ENCODE measurements at regions not wholly inside any gene's neighbourhood (a gene's known extent, or its start where the extent isn't known, plus 50 kb on each side); places are given as distances from the start of the nearest gene placed in this dataset.

GRCh38 chr21:29481081-29481480 is 182.4 kb downstream of the BACH1 start:
- no peak overlapping the region for H3K4me3 ChIP-seq (ENCODE audit: insufficient read depth, low read depth, low read length)
- peak overlapping the region; percentile 91 for H2BK20ac ChIP-seq (ENCODE audit: low read depth, low read length)
- DNase-seq: no peak
- in situ Hi-C loops (cut with MboI; ENCODE audit: low sequenced_read_pairs): no loop called here
- peak overlapping the region; percentile 91 for H2BK120ac ChIP-seq (ENCODE audit: low read depth, low read length)
- peak overlapping the region; percentile 85 for H3K18ac ChIP-seq (ENCODE audit: low read depth, low read length)
- H3K4ac ChIP-seq (ENCODE audit: low read depth, low read length): peak overlapping the region; percentile 81
- TF ChIP-seq ELK1 (IDR thresholded peaks at IDR 0.05; ENCODE audit: borderline replicate concordance, low read depth, low read length) (no peak), RFX5 (IDR thresholded peaks at IDR 0.05; ENCODE audit: low read depth, low read length) (no peak), CEBPB (IDR thresholded peaks at IDR 0.05; ENCODE audit: low read depth, low read length) (no peak), MXI1 (IDR thresholded peaks at IDR 0.05; ENCODE audit: borderline replicate concordance, low read depth, low read length) (no peak), NFE2L2 (IDR thresholded peaks at IDR 0.05; ENCODE audit: low read depth, low read length) (no peak), FOS (IDR thresholded peaks at IDR 0.05; ENCODE audit: low read depth, low read length) (no peak), CTCF (conservative IDR thresholded peaks at IDR 0.05; ENCODE audit: low read depth, low read length) (no peak), MAFK (IDR thresholded peaks at IDR 0.05; ENCODE audit: low read depth, low read length) (no peak), SMC3 (IDR thresholded peaks at IDR 0.05; ENCODE audit: low read depth, low read length) (no peak), POLR2A (IDR thresholded peaks at IDR 0.05; ENCODE audit: low read depth, low read length) (no peak), USF2 (IDR thresholded peaks at IDR 0.05; ENCODE audit: low read depth, low read length) (no peak), MAZ (IDR thresholded peaks at IDR 0.05; ENCODE audit: borderline replicate concordance, low read depth, low read length) (no peak), RCOR1 (IDR thresholded peaks at IDR 0.05; ENCODE audit: insufficient replicate concordance, low read length) (no peak), BHLHE40 (IDR thresholded peaks at IDR 0.05; ENCODE audit: low read depth, low read length) (no peak), RAD21 (IDR thresholded peaks at IDR 0.05; ENCODE audit: low read length) (no peak)
- intact Hi-C loops (cut with micrococcal nuclease): loop anchor here (2.0 kb wide), 1 partner anchor 20 kb away; no protein-coding TSS in a partner anchor
- no peak overlapping the region for H3K4me2 ChIP-seq (ENCODE audit: low read depth, low read length)
- CTCF ChIA-PET: no interaction called here
- peak overlapping the region; percentile 83 for H2BK5ac ChIP-seq (ENCODE audit: low read depth, low read length, poor library complexity, severe bottlenecking)
- peaks cover 0 to 13% of the 10 kb centered on the region in 2 experiments; a peak in 2 of 4 replicates for H3K79me1 ChIP-seq (ENCODE audit: low read depth in 1 of 2, low read length in 2 of 2)
- dilution Hi-C loops (cut with HindIII; ENCODE audit: low sequenced_read_pairs, unreplicated experiment): no loop called here
- H3K27me3 ChIP-seq (ENCODE audit: control insufficient read depth, insufficient read depth, low read length): no peaks in the 10 kb centered on the region
- POLR2A ChIA-PET (ENCODE audit: unreplicated experiment): no interaction called here
- H3K9me1 ChIP-seq (ENCODE audit: insufficient read depth, low read length): peaks cover 11% of the 10 kb centered on the region; the same call in 1 of the 2 replicates
- H4K8ac ChIP-seq (ENCODE audit: low read depth in 2 of 2, low read length in 2 of 2): peak overlapping the region; percentile 17 to 57; a peak in 3 of 4 replicates
- H3K9me3 ChIP-seq (ENCODE audit: control insufficient read depth, insufficient read depth, low read length): no peaks in the 10 kb centered on the region
- H3K23ac ChIP-seq (ENCODE audit: low read depth, low read length): peak overlapping the region; percentile 76; the same call in 1 of the 2 replicates
- 60% methylated on average over 1 of the region's 5 CpGs; no CpG with 5 or more reads in 1 of the 2 experiments for WGBS, 2 experiments (ENCODE audit: extremely low coverage in 2 of 2, insufficient read length in 1 of 2)
- peak overlapping the region; percentile 34 for H4K91ac ChIP-seq (ENCODE audit: insufficient read depth, low read depth, low read length)
- no peak for ATAC-seq (ENCODE audit: low read depth)
- peak overlapping the region; percentile 51 for H2AK5ac ChIP-seq (ENCODE audit: low read depth, low read length)
- H3K14ac ChIP-seq (replicated peaks; ENCODE audit: low read depth, low read length): peak overlapping the region; percentile 93
- TSS peak; percentile 82 for BruUV-seq (replicated peaks)
- no peak overlapping the region for H2AK9ac ChIP-seq (replicated peaks; ENCODE audit: low read depth, low read length, poor library complexity)
- H3K56ac ChIP-seq (ENCODE audit: extremely low read depth, insufficient read depth, low read length): peak overlapping the region; percentile 19; the same call in 1 of the 2 replicates
- H4K20me1 ChIP-seq (ENCODE audit: insufficient read depth, low read length): no peaks in the 10 kb centered on the region
- peak overlapping the region; percentile 57 for H4K5ac ChIP-seq (ENCODE audit: low read depth, low read length)
- H2BK15ac ChIP-seq (ENCODE audit: low read depth, low read length): peak overlapping the region; percentile 8; the same call in 1 of the 3 replicates
- H3K4me1 ChIP-seq (ENCODE audit: control insufficient read depth, insufficient read depth, low read length): peaks cover 21% of the 10 kb centered on the region
- no peaks in the 10 kb centered on the region for H3K36me3 ChIP-seq (ENCODE audit: control insufficient read depth, insufficient read depth, low read length)
- H3K27ac ChIP-seq (ENCODE audit: insufficient read depth, low read length): peak overlapping the region; percentile 92
- no peak overlapping the region for H2AFZ ChIP-seq (replicated peaks; ENCODE audit: low read length, poor library complexity)
- 0 out of 2 replicates have a peak overlapping the region, but pooled peaks have one; percentile 27 for H3K9ac ChIP-seq (ENCODE audit: low read depth, low read length)
